ENCODE measurements at regions not wholly inside any gene's neighbourhood (a gene's known extent, or its start where the extent isn't known, plus 50 kb on each side); places are given as distances from the start of the nearest gene placed in this dataset.
A peak's percentile ranks its signal among the peaks of the same experiment; 100 is the strongest.
"Not testable (repeated sequence)": the region's sequence is repeated elsewhere in the genome, so short reads cannot be mapped to it uniquely, and the experiment has no call there.

DNA sequence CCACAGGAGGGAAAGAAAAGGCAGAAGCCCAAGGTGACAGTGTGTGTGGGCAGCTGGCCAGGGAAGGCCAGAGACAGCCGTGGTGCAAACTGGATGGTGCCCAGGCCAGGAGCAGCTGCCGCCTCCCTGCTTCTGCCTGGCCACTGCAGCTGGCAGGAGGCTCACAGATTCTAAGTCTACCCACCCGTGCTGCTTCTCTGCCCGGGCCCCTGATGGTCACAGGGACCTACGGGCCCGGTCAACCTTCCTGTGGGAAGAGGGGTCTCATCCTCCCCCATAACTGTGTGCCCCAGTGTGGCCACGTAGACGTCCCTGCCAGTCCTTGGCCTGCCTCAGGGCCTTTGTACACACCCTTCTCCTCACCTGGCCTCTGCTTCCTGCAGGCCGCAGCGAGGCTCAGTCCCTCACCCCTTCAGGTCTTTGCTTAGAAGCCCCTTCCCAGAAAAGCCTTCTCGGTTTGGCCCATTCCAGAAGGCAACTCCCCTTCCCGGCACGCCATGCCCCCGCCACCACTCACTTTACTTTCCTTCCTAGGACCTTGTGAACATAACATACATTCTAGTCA, 192.6 kb upstream of the AJAP1 start:
- DNase-seq = no peak

DNA sequence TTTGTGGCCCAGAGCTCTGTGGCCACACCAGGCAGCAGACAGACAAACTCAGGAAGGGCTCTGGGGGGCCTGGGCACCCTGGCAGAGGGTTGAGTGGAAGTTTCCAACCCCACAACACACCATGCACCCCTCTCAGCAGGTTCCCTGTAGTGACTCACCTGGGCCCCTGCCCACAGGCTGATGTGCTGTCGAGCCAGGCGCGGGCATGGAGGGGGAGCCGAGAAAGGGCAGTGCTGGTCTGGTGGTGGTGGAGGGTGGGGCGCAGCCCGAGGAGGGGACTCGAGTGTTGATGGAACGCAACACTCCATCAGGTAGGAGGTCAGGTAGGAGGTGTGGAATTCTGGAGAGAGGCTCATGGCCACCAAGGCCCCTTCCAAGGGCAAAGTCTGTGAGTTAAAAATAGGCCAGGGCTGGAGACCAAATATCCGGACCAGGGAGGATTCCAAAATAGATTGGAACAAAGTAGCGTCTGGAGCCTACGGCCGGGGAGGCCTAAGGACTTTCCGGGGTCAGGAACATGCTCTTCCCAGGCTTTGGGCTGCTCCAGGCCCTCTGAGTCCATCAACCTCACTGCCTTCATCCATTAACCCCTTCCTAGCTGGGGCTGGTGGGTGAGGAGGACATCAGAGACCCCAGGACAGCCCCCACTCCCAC, 191.5 kb upstream of the AJAP1 start:
- DNase-seq = no peak

DNA sequence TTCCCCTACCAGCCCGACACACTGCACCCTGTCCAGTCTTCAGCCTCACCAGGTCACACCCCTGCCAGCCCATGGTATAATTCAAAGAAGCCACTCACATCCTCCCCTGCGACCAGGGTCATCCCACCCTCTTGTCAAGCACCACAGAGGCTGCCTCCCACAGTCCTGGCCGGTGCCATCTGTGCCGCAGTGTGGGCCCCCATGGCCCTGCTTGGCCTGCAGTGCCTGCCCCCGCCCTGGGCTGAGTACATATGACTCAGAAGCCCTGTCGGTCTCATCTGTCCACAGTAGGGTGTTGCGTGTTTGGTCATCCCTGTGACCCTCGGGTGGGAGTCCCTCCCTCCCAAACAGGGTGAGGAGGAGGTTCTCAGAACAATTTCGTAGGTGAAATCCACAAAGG, 190.8 kb upstream of the AJAP1 start:
- no peak for DNase-seq

DNA sequence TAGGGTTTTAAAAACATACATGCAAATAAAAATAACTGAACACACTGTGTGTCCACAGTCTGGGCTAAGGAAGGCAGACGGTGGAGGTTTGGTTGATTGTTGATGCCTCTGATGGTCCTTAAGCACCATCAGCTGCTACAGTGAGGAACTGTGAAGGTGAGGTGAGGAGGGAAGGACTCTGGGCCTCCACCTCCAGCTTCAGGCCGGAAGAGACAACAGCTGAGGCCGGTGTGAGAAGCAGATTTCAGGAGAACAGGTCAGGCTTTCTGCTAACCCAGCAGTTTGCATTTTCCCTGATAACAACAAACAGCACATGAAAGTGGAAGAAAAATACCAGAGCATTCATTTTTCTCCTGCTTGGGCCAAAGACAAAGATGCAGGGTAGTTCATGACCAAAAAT, 189.9 kb upstream of the AJAP1 start:
- DNase-seq = no peak

DNA sequence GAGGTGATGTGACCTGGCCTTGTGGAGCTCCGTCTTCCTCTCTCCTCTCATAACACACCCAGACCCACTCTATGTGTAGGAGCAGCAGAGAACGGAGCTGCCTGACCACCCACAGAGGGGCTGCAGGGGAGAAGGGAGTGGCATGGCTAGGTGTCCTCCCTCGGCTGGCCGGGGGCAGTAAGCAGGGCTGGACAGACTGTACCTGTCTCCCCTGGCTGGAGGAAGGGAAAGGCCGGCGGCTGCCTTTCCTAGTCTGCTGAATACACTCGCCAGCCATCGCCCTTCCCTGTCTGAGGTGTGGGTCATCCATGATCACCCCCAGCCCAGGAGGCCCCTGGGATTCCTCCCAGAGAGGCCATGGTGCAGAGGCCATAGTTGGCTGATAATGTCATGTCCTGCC, 187.2 kb upstream of the AJAP1 start:
- no peak for DNase-seq

GRCh38 chr1:4468386-4468785, 186.0 kb upstream of the AJAP1 start:
- no peak for DNase-seq

GRCh38 chr1:4468804-4469514, 185.4 kb upstream of the AJAP1 start:
- DNase-seq = no peak

DNA sequence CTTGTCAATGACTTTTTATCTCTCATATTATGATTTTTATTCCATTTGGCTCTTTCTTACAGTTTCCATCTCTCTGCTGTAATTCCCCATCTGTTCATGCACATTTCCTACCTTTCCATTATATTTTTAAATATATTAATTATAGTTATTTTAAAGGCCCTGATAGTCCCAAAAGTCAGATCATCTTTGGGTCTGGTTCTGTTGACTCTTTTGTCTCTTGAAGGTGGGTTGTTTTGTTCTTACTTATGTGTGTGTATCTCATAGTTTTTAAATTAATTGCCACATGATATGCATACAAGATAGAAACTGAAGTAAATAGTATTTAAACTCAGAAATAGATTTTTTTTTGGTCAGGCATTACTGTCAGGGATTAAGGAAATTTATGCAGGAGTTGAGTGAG, 178.0 kb upstream of the AJAP1 start:
- DNase-seq = no peak

- no peak for DNase-seq
These were observed 173.0 kb upstream of the AJAP1 start for GRCh38 chr1:4481451-4481850.

DNA sequence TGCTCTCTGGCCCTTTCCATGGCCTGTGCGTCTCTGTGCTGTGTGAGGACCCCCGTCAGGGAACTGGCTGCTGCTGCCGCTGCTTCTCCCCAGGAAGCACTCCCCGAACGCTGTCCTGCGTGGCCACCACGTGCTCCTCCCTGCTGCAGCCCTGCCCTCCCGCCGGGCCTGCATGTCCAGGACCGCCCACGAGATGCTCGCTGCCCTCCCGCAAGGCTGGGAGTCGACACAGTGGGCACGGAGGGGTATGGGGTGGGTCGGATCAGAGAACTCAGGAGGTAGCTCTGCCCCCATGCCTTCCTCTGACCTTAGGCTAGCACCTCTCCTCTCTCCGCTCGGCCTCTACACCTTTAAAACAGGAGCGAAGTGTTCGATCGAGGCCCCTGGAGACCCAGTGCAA, 171.9 kb upstream of the AJAP1 start:
- DNase-seq = no peak

- no peak for DNase-seq
These were observed 171.3 kb upstream of the AJAP1 start for GRCh38 chr1:4483021-4483625.

DNA sequence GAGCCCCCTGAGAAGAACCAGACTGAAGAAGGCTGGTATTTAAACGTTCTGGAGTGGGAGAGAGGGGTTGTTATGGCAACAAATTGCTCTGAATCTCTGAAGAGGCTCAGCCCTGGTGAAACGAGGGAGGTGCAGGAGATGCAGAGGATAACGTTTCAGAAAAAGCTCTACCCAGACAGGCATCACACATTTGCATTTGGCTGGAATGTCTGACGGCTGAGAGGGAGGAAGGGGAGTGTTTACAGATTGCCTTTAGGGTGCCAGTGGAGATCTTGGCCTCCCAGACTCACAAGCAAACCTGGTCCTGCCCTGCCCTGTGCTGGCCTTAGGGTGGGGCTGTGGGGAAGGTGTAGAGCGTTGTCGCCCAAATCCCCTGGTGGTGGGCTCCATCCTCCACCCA, 169.0 kb upstream of the AJAP1 start:
- DNase-seq = peak; percentile 68

DNA sequence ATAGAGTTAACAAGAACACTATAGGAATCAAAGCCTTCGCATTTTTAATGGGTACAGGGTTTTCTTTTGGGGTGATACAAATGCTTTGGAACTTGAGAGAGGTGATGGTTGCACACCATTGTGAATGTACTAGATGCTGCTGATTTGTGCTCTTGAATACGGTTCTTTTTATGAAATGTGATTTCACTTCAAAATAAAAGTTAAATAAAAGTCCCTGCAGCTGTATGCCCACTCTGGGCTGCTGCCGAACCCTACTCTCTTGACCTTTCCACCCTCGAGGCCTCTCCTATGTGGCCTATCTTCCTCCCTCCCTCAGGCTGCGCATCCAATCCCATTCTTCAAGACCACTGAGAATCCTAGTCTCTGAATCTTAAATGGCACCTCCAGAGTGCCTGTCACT, 168.5 kb upstream of the AJAP1 start:
- no peak for DNase-seq

DNA sequence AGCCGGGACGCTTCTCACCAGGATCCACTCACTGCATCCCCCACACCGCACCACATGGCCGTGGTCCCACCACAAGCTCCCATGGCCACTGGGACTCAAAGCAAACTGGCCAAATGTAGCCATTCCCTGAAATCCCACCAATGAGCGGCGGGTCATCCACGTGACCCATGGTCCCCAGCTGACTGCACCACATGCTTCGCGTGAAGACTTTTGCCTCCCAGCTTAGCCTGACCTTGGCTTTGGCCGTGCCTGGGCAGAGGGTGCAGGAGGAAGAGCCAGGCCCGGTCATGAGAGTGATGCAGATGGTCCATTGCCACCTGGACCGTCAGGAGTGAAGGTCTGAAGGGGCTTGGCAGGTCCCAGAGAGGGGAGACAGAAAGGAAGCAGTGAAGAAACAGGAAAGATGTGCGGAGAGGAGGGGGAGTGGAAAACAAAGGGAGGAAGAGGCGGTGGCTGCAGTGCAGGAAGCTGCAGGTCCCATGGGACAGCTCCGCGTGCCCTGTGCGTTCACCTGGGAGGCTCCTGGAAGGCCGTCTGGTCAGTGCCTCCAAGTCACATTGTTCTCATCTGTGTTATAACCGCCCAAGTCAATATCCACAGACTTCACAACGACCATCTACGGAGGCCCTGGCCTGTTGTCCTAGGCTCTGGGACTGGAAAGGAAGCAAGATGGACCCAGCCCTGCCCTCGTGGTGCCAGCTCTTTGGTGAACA, 167.8 kb upstream of the AJAP1 start:
- DNase-seq = no peak

- no peak for DNase-seq
These were observed 166.4 kb upstream of the AJAP1 start for GRCh38 chr1:4488018-4488417.

- no peak for DNase-seq
These were observed 164.9 kb upstream of the AJAP1 start for GRCh38 chr1:4489486-4489885.

- DNase-seq = not testable (repeated sequence)
These were observed 164.4 kb upstream of the AJAP1 start for GRCh38 chr1:4489992-4490391.

DNA sequence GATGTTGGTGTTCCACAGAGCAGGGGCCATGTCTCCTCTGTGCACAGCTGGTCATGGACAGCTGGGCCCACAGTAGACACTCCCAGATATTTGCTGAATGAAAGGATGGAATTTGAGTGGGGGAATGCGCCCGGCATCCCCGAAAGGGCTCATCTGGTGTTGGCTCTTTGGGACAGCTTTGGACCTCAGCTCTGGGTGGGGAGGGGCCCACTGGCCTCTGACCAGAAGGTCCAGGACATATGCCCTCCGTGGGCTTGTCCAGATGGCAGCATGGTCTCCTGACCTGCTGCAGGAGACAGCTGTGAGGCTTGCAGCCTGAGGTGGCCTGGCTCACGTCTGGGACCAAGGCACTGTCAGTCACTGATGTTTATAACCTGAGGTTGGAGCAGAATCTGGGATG, 160.4 kb upstream of the AJAP1 start:
- DNase-seq = no peak

GRCh38 chr1:4494558-4494957, 159.9 kb upstream of the AJAP1 start:
- peak; percentile 13 for DNase-seq

GRCh38 chr1:4495809-4496208, 158.6 kb upstream of the AJAP1 start:
- DNase-seq = no peak

GRCh38 chr1:4500441-4500840, 154.0 kb upstream of the AJAP1 start:
- DNase-seq = no peak

DNA sequence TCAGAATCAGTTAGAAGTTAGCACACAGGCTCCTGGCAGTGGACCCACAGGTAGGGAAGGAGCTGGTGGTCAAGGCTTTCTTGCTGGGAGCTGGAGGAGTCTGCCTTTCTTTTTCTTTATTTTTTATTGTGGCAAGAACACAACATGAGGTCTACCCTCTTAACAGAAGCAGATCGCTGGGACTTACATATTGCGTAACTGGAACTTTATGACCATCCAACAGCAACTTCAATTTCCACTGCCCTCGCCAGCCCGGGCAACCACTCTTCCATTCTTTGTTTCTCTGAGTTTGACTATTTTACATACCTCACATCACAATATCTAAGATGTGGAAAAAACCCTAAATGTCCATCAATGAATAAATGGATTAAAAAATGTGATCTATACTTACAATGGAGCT, 147.8 kb upstream of the AJAP1 start:
- no peak for DNase-seq

DNA sequence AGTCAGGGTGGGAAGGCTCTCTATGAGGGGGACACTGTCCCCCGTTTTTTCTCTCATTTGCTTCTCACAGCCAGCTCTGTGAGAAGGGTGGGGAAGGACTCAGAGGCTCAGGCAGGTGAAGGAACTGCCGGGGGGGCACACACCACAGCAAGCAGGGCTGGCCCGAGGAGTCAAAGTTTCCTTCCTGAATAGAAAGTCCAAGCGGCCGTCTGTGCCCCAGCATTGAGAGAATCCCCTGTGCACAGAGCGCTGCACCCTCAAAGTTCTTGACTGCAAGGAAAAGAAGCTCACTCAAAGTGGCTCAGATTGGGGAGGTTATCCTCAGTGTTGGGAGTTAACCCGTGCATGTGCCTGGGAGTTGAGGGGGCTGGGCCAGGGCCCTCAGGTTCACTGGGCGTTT, 145.2 kb upstream of the AJAP1 start:
- no peak for DNase-seq

DNA sequence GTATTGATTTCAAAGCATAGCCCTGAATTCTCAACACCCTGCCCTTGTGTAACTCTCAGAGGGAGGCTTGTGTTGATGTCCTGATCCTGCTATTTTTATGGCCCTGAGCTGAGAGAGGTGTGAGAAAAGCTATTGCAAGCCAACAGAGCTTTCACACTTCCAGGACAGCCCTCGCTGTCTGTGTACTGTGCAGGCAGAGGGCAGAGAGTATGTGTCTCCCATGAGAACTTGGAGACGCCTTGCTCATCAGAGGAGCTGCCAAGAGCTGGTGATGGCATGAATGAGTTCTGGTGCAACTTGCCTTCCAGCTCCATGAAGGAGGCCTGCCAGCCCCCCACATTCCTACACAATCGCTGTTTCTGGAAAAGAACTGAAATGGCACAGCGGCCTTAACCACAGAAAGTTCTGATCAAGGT, 144.1 kb upstream of the AJAP1 start:
- no peak for DNase-seq
